DOHH2 (cell line): ENCODE measurements at regions not wholly inside any gene's neighbourhood (a gene's known extent, or its start where the extent isn't known, plus 50 kb on each side); places are given as distances from the start of the nearest gene placed in this dataset.

Source experiments
- H3F3A ChIP-seq: fragments of 200-600 bp; sonication (generic), shearing (Covaris generic); 2 replicates; pipeline ENCODE4 v1.6.0; 2016; ENCODE audit warnings: antibody characterized with exemption, mild to moderate bottlenecking; ENCODE audit not compliant: control insufficient read depth, insufficient read depth
- H3K27ac ChIP-seq: fragments of 200-600 bp; sonication (generic); 2 replicates; pipeline ENCODE4 v1.5.1; 2014; ENCODE audit warnings: low read depth, mild to moderate bottlenecking, low read length, moderate library complexity
- H3K27me3 ChIP-seq: fragments of 200-600 bp; sonication (generic); 2 replicates; pipeline ENCODE4 v1.6.1; 2014; ENCODE audit warnings: mild to moderate bottlenecking, low read length, mixed read lengths; ENCODE audit not compliant: control insufficient read depth
- H3K36me3 ChIP-seq: fragments of 200-600 bp; sonication (generic); 2 replicates; pipeline ENCODE4 v1.6.1; 2014; ENCODE audit warnings: mild to moderate bottlenecking, low read length, moderate library complexity, mixed read lengths; ENCODE audit not compliant: control insufficient read depth
- H3K4me1 ChIP-seq: fragments of 200-600 bp; sonication (generic); 2 replicates; pipeline ENCODE4 v1.6.1; 2014; ENCODE audit warnings: mild to moderate bottlenecking, low read length, mixed read lengths; ENCODE audit not compliant: control insufficient read depth
- H3K4me2 ChIP-seq: fragments of 200-600 bp; sonication (generic); 2 replicates; pipeline ENCODE4 v1.6.0; 2014; ENCODE audit warnings: mild to moderate bottlenecking, low read length, moderate library complexity
- H3K4me3 ChIP-seq: fragments of 200-600 bp; sonication (generic); 2 replicates; pipeline ENCODE4 v1.5.1; 2014; ENCODE audit warnings: mild to moderate bottlenecking, low read length, mixed read lengths
- H3K79me2 ChIP-seq: fragments of 200-600 bp; sonication (generic); 2 replicates; pipeline ENCODE4 v1.6.1; 2014; ENCODE audit warnings: mild to moderate bottlenecking, low read length, mixed read lengths; ENCODE audit not compliant: control insufficient read depth
- H3K9me2 ChIP-seq: fragments of 200-600 bp; sonication (generic); replicated peaks from 2 replicates; pipeline ENCODE4 v1.6.1; 2014; ENCODE audit warnings: mild to moderate bottlenecking, low read length, mixed read lengths; ENCODE audit not compliant: control insufficient read depth
- H3K9me3 ChIP-seq: fragments of 200-600 bp; sonication (generic); 2 replicates; pipeline ENCODE4 v1.6.1; 2014; ENCODE audit warnings: antibody characterized with exemption, low read length, mixed read lengths; ENCODE audit not compliant: control insufficient read depth, insufficient read depth
- H4K20me1 ChIP-seq: fragments of 200-600 bp; sonication (generic); 2 replicates; pipeline ENCODE4 v1.6.0; 2014; ENCODE audit warnings: low read depth, mild to moderate bottlenecking, antibody characterized with exemption, low read length, moderate library complexity; ENCODE audit not compliant: control insufficient read depth, insufficient read depth
- EZH2phosphoT487 ChIP-seq: fragments of 200-600 bp; sonication (generic); IDR thresholded peaks from 2 replicates; pipeline ENCODE4 v1.6.1; 2017; ENCODE audit warnings: borderline replicate concordance, mild to moderate bottlenecking, antibody characterized with exemption, low read length, moderate library complexity, mixed read lengths
- TF ChIP-seq, protein P1 (sequence below): fragments of 200-600 bp; sonication (generic); IDR thresholded peaks from one replicate; pipeline ENCODE4 v1.5.1; 2014; ENCODE audit warnings: antibody characterized with exemption, mild to moderate bottlenecking, low read depth, low read length; ENCODE audit not compliant: poor library complexity, severe bottlenecking

DNA sequence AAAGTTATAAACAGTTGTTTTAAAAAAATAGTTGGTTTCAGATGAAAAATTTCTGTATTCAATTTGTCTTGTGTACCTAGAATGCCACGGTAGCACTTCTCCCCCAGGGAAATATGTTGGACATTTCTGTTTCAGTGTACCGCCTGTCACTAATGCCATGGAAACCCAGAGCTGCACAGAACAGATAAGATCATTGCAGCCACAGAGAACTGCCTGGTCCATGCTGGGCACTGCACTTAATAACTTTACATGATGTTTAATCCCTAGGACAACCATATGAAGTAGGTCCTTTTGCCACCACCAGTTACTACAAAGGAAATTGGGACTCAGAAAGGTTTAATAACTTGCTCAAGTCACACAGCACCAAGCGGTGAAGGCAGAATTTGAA, 253.4 kb upstream of the SRRM4 start:
- no peaks in the 10 kb centered on the region for H3K9me3 ChIP-seq
- no peak overlapping the region for H3K4me3 ChIP-seq
- H3K27ac ChIP-seq: no peak overlapping the region
- no peak overlapping the region for H3K4me2 ChIP-seq
- H3K27me3 ChIP-seq: no peaks in the 10 kb centered on the region
- H3K36me3 ChIP-seq: no peaks in the 10 kb centered on the region
- no peaks in the 10 kb centered on the region for H4K20me1 ChIP-seq
- no peaks in the 10 kb centered on the region for H3K4me1 ChIP-seq
- no peaks in the 10 kb centered on the region for H3F3A ChIP-seq
- TF ChIP-seq EZH2phosphoT487: no peak
- TF ChIP-seq, protein P1, sequence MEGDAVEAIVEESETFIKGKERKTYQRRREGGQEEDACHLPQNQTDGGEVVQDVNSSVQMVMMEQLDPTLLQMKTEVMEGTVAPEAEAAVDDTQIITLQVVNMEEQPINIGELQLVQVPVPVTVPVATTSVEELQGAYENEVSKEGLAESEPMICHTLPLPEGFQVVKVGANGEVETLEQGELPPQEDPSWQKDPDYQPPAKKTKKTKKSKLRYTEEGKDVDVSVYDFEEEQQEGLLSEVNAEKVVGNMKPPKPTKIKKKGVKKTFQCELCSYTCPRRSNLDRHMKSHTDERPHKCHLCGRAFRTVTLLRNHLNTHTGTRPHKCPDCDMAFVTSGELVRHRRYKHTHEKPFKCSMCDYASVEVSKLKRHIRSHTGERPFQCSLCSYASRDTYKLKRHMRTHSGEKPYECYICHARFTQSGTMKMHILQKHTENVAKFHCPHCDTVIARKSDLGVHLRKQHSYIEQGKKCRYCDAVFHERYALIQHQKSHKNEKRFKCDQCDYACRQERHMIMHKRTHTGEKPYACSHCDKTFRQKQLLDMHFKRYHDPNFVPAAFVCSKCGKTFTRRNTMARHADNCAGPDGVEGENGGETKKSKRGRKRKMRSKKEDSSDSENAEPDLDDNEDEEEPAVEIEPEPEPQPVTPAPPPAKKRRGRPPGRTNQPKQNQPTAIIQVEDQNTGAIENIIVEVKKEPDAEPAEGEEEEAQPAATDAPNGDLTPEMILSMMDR: no peak
- no peaks in the 10 kb centered on the region for H3K9me2 ChIP-seq
- H3K79me2 ChIP-seq: no peaks in the 10 kb centered on the region

DNA sequence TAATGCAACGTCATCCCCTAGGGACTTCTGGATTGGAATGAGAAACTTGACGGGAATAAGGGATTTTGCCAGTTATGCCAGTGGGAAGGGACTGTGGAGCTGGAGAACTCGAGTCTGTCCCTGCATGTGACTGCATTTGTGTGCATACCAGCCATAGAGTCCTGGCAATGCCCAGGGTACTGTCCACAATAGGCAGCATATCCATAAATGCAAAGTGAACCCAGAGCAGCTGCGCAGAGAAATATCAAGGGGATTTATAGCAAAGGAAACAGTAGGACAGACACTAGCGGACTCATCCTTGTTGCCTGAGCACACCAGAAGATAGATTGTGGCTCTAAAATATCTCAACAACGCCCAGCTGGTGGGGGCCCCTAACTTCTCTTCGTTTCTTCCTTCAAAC, 247.1 kb upstream of the SRRM4 start:
- Histone ChIP-seq H3K36me3 (no peaks in the 10 kb centered on the region), H3K27me3 (no peaks in the 10 kb centered on the region), H3K9me2 (no peaks in the 10 kb centered on the region), H3K9me3 (no peaks in the 10 kb centered on the region), H3K4me2 (no peak overlapping the region), H3K27ac (no peak overlapping the region), H3K4me1 (no peaks in the 10 kb centered on the region), H3K4me3 (no peak overlapping the region), H4K20me1 (no peaks in the 10 kb centered on the region), H3K79me2 (no peaks in the 10 kb centered on the region), H3F3A (no peaks in the 10 kb centered on the region)
- TF ChIP-seq, protein P1: no peak
- no peak for TF ChIP-seq EZH2phosphoT487

DNA sequence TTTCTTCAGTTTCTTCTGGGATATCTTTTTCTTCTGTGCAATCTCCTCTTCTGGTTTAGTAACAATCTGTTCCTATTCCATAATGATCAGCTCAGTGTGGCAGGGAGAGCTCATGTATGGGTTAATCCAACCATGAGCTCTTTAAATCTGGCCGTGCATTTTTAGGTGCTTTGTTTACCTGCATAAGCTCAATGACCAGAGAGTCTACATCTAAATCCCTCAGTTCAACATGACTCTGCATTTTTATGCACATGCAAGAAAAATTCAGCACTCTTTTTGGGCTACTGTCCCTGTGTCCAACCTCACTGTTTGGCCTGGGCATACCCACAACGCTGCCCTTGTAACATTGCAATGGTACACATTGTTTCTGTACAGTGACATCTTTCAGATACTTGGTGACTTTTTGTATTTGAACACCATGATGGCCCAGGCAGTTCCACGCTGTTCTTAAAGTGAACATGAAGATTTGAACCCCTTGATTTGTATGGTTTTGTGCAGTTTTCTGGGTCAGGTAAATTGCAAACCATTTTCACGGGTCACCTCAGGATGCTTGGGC, 243.3 kb upstream of the SRRM4 start:
- TF ChIP-seq, protein P1: no peak
- TF ChIP-seq EZH2phosphoT487: no peak
- Histone ChIP-seq H3K36me3 (no peaks in the 10 kb centered on the region), H3K9me2 (no peaks in the 10 kb centered on the region; the same call in 1 of the 2 replicates), H3K4me3 (no peak overlapping the region), H3K4me2 (no peak overlapping the region), H3K79me2 (no peaks in the 10 kb centered on the region), H3K27ac (no peak overlapping the region), H3K9me3 (no peaks in the 10 kb centered on the region), H3K4me1 (no peaks in the 10 kb centered on the region), H3F3A (no peaks in the 10 kb centered on the region), H3K27me3 (no peaks in the 10 kb centered on the region), H4K20me1 (no peaks in the 10 kb centered on the region)
